ENCODE measurements at regions not wholly inside any gene's neighbourhood (a gene's known extent, or its start where the extent isn't known, plus 50 kb on each side); places are given as distances from the start of the nearest gene placed in this dataset.

- DNase-seq: no peak
Observed at GRCh38 chr14:101184104-101184455, 280.6 kb upstream of the RTL1 start.

- no peak for DNase-seq
Observed at GRCh38 chr14:101184572-101184971, 281.1 kb upstream of the RTL1 start.

GRCh38 chr14:101185073-101185835 is 281.7 kb upstream of the RTL1 start:
- no peak for DNase-seq

- DNase-seq: no peak
Observed at GRCh38 chr14:101185946-101186345, 282.4 kb upstream of the RTL1 start.

GRCh38 chr14:101186544-101186943 is 283.0 kb upstream of the RTL1 start:
- no peak for DNase-seq

GRCh38 chr14:101186992-101187815 is 283.7 kb upstream of the RTL1 start:
- no peak for DNase-seq

- no peak for DNase-seq
Observed at GRCh38 chr14:101187816-101188570, 284.5 kb upstream of the RTL1 start.

- DNase-seq: no peak
Observed at GRCh38 chr14:101188571-101188915, 285.0 kb upstream of the RTL1 start.

GRCh38 chr14:101189266-101189665 is 285.7 kb upstream of the RTL1 start:
- DNase-seq: no peak

GRCh38 chr14:101189962-101190560 is 286.5 kb upstream of the RTL1 start:
- no peak for DNase-seq

- no peak for DNase-seq
Observed at GRCh38 chr14:101191101-101191720, 287.7 kb upstream of the RTL1 start.

GRCh38 chr14:101191721-101192660 is 288.5 kb upstream of the RTL1 start:
- DNase-seq: peak in 1 of 2 experiments; percentile 28

- no peak for DNase-seq
Observed at GRCh38 chr14:101192661-101193000, 289.1 kb upstream of the RTL1 start.

GRCh38 chr14:101193106-101193844 is 289.8 kb upstream of the RTL1 start:
- DNase-seq: no peak

- DNase-seq: no peak
Observed at GRCh38 chr14:101193845-101194372, 290.4 kb upstream of the RTL1 start.

GRCh38 chr14:101194373-101195308 is 291.1 kb upstream of the RTL1 start:
- no peak for DNase-seq

GRCh38 chr14:101195309-101195901 is 291.9 kb upstream of the RTL1 start:
- DNase-seq: no peak

GRCh38 chr14:101196051-101196712 is 292.7 kb upstream of the RTL1 start:
- DNase-seq: no peak

Data from cerebellar nuclear complex (tissue), 1 donor.